Heart right ventricle (tissue), 16 donors: ENCODE measurements at regions not wholly inside any gene's neighbourhood (a gene's known extent, or its start where the extent isn't known, plus 50 kb on each side); places are given as distances from the start of the nearest gene placed in this dataset.

ENCODE experiments used
- ATAC-seq, 8 donors: fragments of 200-7000 bp; cut with Tn5 transposase; one replicate each; pipeline ENCODE4 v1.9.1; 2020; ENCODE audit warnings: mild to moderate bottlenecking in 8 of 8, moderate library complexity in 8 of 8, moderate number of reproducible peaks in 1 of 8
- DNase-seq, 2 donors: peaks; one replicate each; pipeline ENCODE4 v3.0.0-alpha.2; 2020
- H3K27ac ChIP-seq, 10 donors: fragments of 200-600 bp; sonication (generic) in 2 of 10; one replicate each; pipeline versions ENCODE4 v1.5.0 to v1.8.0; 2020 to 2022; ENCODE audit warnings: mild to moderate bottlenecking in 3 of 10
- H3K27me3 ChIP-seq, 7 donors: fragments of 200-600 bp; one replicate each; pipeline ENCODE4 v1.8.0; 2021 to 2022; ENCODE audit warnings: mild to moderate bottlenecking in 2 of 7
- H3K36me3 ChIP-seq, 9 donors: fragments of 200-600 bp; sonication (generic) in 1 of 9; one replicate each; pipeline versions ENCODE4 v1.5.0 to v1.8.0; 2020 to 2022; ENCODE audit warnings: mild to moderate bottlenecking in 2 of 9
- H3K4me1 ChIP-seq, 9 donors: fragments of 200-600 bp; sonication (generic) in 1 of 9; one replicate each; pipeline versions ENCODE4 v1.5.0 to v1.8.0; 2020 to 2022; ENCODE audit warnings: mild to moderate bottlenecking in 4 of 9
- H3K4me3 ChIP-seq, 10 donors: fragments of 200-600 bp; sonication (generic) in 2 of 10; one replicate each; pipeline versions ENCODE4 v1.5.0 to v1.8.0; 2020 to 2022; ENCODE audit warnings: mild to moderate bottlenecking in 7 of 10, moderate library complexity in 2 of 10
- H3K9me3 ChIP-seq, 11 donors: fragments of 200-600 bp in 10 of 11; sonication (generic) in 2 of 11; one replicate each; pipeline versions ENCODE4 v1.5.0 to v1.8.0; 2013 to 2022; ENCODE audit warnings: mild to moderate bottlenecking in 2 of 11, control low read depth in 1 of 11, moderate library complexity in 1 of 11
- WGBS, 2 donors: extraction: QIAGEN DNeasy Blood & Tissue Kit; methylation state at CpG; one replicate each; pipeline ENCODE4 v1.1.7; 2013; ENCODE audit warnings: inconsistent platforms in 1 of 2; 5-methylcytosine and 5-hydroxymethylcytosine counted together
- intact Hi-C, 10 donors: fragments of 100-400 bp; cut with DNase I; formaldehyde crosslinking; loops; one replicate each; pipeline versions ENCODE4 v1.11.1 to v1.14.2; 2022
- TF ChIP-seq, protein P1 (sequence below), 9 donors: fragments of 200-600 bp; sonication (generic) in 2 of 9; IDR thresholded peaks; one replicate each; pipeline versions ENCODE4 v1.5.0 to v1.8.0; 2021 to 2022; ENCODE audit warnings: antibody characterized with exemption in 9 of 9, mild to moderate bottlenecking in 5 of 9, moderate library complexity in 1 of 9
- donor health status: Arrhythmogenic right ventricular cardiomyopathy.
- donor health status: ischemic (EF 13 %, LVEDD 7.1; RV severe dilation, severe dysfunction).
- donor health status: healthy with polysubstance abuse.
- donor health status: DM: no; HTN: yes; CAD: no.
- donor health status: DM: no; HTN: no; CAD: no.
- donor health status: ischemic (EF 25% LVEDD 6.9; RV normal size, moderate dysfunction).
- donor health status: ischemic (EF 25% LVEDD 5.7; RV mildly dilated, moderate dysfunction).
- donor health status: healthy.
- donor health status: DM: yes; HTN: yes; CAD: no.
- donor health status: Ischemic cardiomyopathy.
- donor health status: ischemic (EF 35%, LVEDD 5.7; RV mildly dilated, moderate dysfunction).
- donor health status: nonischemic (EF 11% LVEDD 7.7; RV severe dilation, severe dysfunction).
- donor health status: DM: yes; HTN: yes; CAD: no.
- donor health status: PGD.
- donor health status: ischemic (EF 29% LVEDD 5.4; RV normal size, mild dysfunction).
- donor health status: nonischemic (EF 23%, LVEDD 6.1; RV moderate dilation, normal function).

DNA sequence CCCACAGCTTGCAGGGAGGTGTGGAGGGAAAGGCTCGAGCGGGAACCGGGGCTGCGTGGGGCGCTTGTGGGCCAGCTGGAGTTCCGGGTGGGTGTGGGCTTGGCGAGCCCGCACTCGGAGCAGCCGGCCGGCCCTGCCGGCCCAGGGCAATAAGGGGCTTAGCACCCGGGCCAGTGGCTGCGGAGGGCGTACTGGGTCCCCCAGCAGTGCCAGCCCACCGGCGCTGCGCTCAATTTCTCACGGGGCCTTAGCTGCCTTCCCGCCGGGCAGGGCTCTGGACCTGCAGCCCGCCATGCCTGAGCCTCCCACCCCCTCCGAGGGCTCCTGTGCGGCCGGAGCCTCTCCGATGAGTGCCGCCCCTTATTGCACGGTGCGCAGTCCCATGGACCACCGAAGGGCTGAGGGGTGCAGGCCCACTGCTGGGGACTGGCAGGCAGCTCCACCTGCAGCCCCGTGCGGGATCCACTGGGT is 1242.2 kb upstream of the EYS start:
- TF ChIP-seq, protein P1, sequence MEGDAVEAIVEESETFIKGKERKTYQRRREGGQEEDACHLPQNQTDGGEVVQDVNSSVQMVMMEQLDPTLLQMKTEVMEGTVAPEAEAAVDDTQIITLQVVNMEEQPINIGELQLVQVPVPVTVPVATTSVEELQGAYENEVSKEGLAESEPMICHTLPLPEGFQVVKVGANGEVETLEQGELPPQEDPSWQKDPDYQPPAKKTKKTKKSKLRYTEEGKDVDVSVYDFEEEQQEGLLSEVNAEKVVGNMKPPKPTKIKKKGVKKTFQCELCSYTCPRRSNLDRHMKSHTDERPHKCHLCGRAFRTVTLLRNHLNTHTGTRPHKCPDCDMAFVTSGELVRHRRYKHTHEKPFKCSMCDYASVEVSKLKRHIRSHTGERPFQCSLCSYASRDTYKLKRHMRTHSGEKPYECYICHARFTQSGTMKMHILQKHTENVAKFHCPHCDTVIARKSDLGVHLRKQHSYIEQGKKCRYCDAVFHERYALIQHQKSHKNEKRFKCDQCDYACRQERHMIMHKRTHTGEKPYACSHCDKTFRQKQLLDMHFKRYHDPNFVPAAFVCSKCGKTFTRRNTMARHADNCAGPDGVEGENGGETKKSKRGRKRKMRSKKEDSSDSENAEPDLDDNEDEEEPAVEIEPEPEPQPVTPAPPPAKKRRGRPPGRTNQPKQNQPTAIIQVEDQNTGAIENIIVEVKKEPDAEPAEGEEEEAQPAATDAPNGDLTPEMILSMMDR (IDR thresholded peaks at IDR 0.05) = no peak
- Histone ChIP-seq H3K36me3 (no peaks in the 10 kb centered on the region), H3K27me3 (no peaks in the 10 kb centered on the region), H3K9me3 (peaks cover 0 to 25% (median 0%) of the 10 kb centered on the region in 11 donors), H3K27ac (no peak overlapping the region), H3K4me3 (no peak overlapping the region), H3K4me1 (no peaks in the 10 kb centered on the region)
- ATAC-seq (no peak), DNase-seq (no peak)
- 92 to 96% methylated on average over 32 of the region's 32 CpGs for WGBS, 2 donors
- intact Hi-C loops = no loop called here

DNA sequence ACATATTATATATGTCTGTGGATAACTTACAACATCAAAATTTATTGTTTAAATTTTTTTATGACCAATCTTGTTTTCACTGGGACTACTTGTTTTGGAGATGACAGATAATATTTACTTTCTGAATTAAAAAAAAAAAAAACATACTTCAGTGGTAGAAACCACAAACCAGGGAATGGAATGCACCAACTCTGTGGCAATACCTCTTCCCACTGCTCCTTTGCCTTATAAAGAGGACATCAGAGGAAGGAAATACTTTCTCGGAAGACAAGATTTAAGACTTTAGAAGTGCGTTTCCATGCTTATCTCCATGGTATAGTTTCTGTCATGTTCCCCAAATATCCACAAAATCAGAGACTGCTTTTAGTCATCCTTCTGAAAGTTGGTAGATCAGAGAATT is 1241.1 kb upstream of the EYS start:
- WGBS, 2 donors = 36 to 68% methylated on average over 2 of the region's 2 CpGs
- Histone ChIP-seq H3K9me3 (peaks cover 0 to 21% (median 0%) of the 10 kb centered on the region in 11 donors), H3K27ac (no peak overlapping the region), H3K4me3 (no peak overlapping the region), H3K4me1 (no peaks in the 10 kb centered on the region), H3K27me3 (no peaks in the 10 kb centered on the region), H3K36me3 (no peaks in the 10 kb centered on the region)
- TF ChIP-seq, protein P1 (IDR thresholded peaks at IDR 0.05) = no peak
- intact Hi-C loops = no loop called here
- ATAC-seq (no peak), DNase-seq (no peak)

DNA sequence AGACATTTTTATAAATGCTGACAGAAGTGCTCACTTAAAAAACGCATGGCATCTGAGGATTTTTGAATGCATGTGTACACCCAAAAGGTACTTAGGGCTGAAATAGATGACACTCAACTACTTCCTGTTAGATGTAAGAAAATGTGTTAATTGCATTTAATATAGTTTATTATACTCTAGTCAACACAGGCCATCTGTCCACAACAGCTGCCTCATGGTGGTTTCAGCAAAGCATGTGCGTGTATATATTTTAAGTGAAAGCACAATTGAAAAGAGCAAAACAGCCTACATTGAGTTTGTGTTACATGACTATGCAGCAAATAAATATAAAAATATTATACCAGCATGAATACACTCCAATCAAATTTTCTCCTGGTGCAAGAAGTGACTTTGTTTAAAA is 1233.0 kb upstream of the EYS start:
- Histone ChIP-seq H3K27ac (no peak overlapping the region), H3K4me3 (no peak overlapping the region), H3K27me3 (no peaks in the 10 kb centered on the region), H3K9me3 (peaks cover 0 to 16% (median 0%) of the 10 kb centered on the region in 11 donors), H3K4me1 (no peaks in the 10 kb centered on the region), H3K36me3 (no peaks in the 10 kb centered on the region)
- intact Hi-C loops = no loop called here
- WGBS, 2 donors = 85 to 88% methylated on average over 2 of the region's 2 CpGs
- ATAC-seq = no peak
- TF ChIP-seq, protein P1 (IDR thresholded peaks at IDR 0.05) = no peak
- no peak for DNase-seq

DNA sequence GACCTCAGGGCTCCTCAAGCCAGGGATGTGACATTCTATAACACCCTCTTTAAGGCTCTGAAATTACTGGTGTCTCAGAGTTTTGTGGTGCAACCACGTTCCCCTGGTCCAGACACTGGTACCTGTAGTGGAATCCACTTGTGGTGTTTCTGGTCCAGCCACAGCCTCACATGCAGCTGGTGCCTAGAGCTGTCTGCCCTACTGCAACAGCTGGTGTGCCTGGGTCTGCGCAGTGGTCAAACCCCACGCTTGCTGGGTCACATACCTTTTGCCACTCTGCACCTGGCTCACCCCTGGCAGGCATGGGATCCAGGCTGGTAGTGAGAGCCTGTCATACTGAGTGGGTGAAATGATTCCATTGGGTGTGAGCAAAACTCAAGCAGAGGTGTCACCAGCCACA is 1230.2 kb upstream of the EYS start:
- Histone ChIP-seq H3K27ac (no peak overlapping the region), H3K4me3 (no peak overlapping the region), H3K36me3 (no peaks in the 10 kb centered on the region), H3K4me1 (no peaks in the 10 kb centered on the region), H3K27me3 (no peaks in the 10 kb centered on the region), H3K9me3 (peaks cover 0 to 14% (median 0%) of the 10 kb centered on the region in 11 donors)
- 63 to 78% methylated on average over 3 of the region's 3 CpGs for WGBS, 2 donors
- TF ChIP-seq, protein P1 (IDR thresholded peaks at IDR 0.05) = no peak
- DNase-seq (no peak), ATAC-seq (no peak)
- intact Hi-C loops = no loop called here
